HEK293 (cell line): ENCODE measurements at regions not wholly inside any gene's neighbourhood (a gene's known extent, or its start where the extent isn't known, plus 50 kb on each side); places are given as distances from the start of the nearest gene placed in this dataset.

Experiments used
- CTCF ChIA-PET: fragments of 350-600 bp; formaldehyde crosslinking; extraction: SDS; loops from one replicate; lab custom pipeline; 2021; ENCODE audit warnings: antibody characterized with exemption; lab: Yijun Ruan, JAX
- POLR2A ChIA-PET: fragments of 300-600 bp; formaldehyde crosslinking; extraction: SDS; loops from one replicate; lab custom pipeline; 2020; ENCODE audit warnings: antibody characterized with exemption, inconsistent platforms; lab: Yijun Ruan, JAX
- H3K27ac ChIP-seq: fragments of 200-500 bp; sonication (Bioruptor generic); 2 replicates; pipeline ENCODE4 v1.5.1; 2014; ENCODE audit warnings: low read depth, low read length, control low read depth, inconsistent platforms; ENCODE audit errors: extremely low read depth
- H3K36me3 ChIP-seq, 2 experiments: fragments of 200-500 bp in 1 of 2; sonication (Bioruptor generic) in 1 of 2; 1 replicate in 1 of 2; 2 replicates in 1 of 2; pipeline ENCODE4 v1.5.1; 2014 to 2017; ENCODE audit warnings: inconsistent platforms in 2 of 2, low read length in 2 of 2; ENCODE audit not compliant: control insufficient read depth in 2 of 2, insufficient read depth in 1 of 2
- H3K4me1 ChIP-seq: fragments of 200-500 bp; sonication (Bioruptor generic); 2 replicates; pipeline ENCODE4 v1.5.1; 2014; ENCODE audit warnings: mild to moderate bottlenecking, low read length, inconsistent platforms; ENCODE audit not compliant: control insufficient read depth, insufficient read depth
- H3K4me3 ChIP-seq: 2 replicates; pipeline ENCODE4 v1.5.1; 2011; ENCODE audit warnings: low read depth, mild to moderate bottlenecking, control low read depth, low read length, moderate library complexity
- H3K9me3 ChIP-seq: fragments of 200-500 bp; sonication (Bioruptor generic); 2 replicates; pipeline ENCODE4 v1.5.1; 2014; ENCODE audit warnings: low read depth, low read length, inconsistent platforms; ENCODE audit not compliant: control insufficient read depth, insufficient read depth
- BCL11A ChIP-seq: fragments of 450-650 bp; formaldehyde crosslinking; IDR thresholded peaks from 2 replicates; pipeline ENCODE4 v1.5.1; 2016; ENCODE audit warnings: low read depth, missing biosample characterization, missing genetic modification characterization
- GLI4 ChIP-seq: fragments of 450-650 bp; formaldehyde crosslinking; IDR thresholded peaks from 2 replicates; pipeline ENCODE4 v1.5.1; 2016; ENCODE audit warnings: missing biosample characterization, missing genetic modification characterization
- HOXA7 ChIP-seq: sonication (generic); formaldehyde crosslinking; IDR thresholded peaks from 2 replicates; pipeline ENCODE4 v1.8.1; 2022; ENCODE audit warnings: missing genetic modification reagents, borderline replicate concordance
- SP7 ChIP-seq: fragments of 450-650 bp; formaldehyde crosslinking; IDR thresholded peaks from 2 replicates; pipeline ENCODE4 v1.5.1; 2016; ENCODE audit warnings: missing biosample characterization, missing genetic modification characterization
- TRIM28 ChIP-seq: IDR thresholded peaks from 2 replicates; pipeline ENCODE4 v1.6.1; 2011; ENCODE audit warnings: low read length, control low read depth, borderline replicate concordance
- YY2 ChIP-seq: fragments of 450-650 bp; formaldehyde crosslinking; IDR thresholded peaks from 2 replicates; pipeline ENCODE4 v1.5.1; 2016; ENCODE audit warnings: missing biosample characterization, missing genetic modification characterization
- ZBTB20 ChIP-seq: fragments of 450-650 bp; formaldehyde crosslinking; IDR thresholded peaks from 2 replicates; pipeline ENCODE4 v1.5.1; 2016; ENCODE audit warnings: missing biosample characterization, missing genetic modification characterization
- ZBTB21 ChIP-seq: fragments of 450-650 bp; formaldehyde crosslinking; IDR thresholded peaks from 2 replicates; pipeline ENCODE4 v1.5.1; 2017; ENCODE audit warnings: missing biosample characterization, missing genetic modification characterization
- ZBTB8A ChIP-seq: fragments of 450-650 bp; formaldehyde crosslinking; IDR thresholded peaks from 2 replicates; pipeline ENCODE4 v1.5.1; 2016; ENCODE audit warnings: missing biosample characterization, missing genetic modification characterization
- ZNF157 ChIP-seq: fragments of 450-650 bp; formaldehyde crosslinking; IDR thresholded peaks from 2 replicates; pipeline ENCODE4 v1.5.1; 2016; ENCODE audit warnings: missing biosample characterization, missing genetic modification characterization
- ZNF19 ChIP-seq: fragments of 450-650 bp; formaldehyde crosslinking; IDR thresholded peaks from 2 replicates; pipeline ENCODE4; 2016; ENCODE audit warnings: missing biosample characterization, missing genetic modification characterization, low read depth
- ZNF223 ChIP-seq: fragments of 450-650 bp; formaldehyde crosslinking; IDR thresholded peaks from 2 replicates; pipeline ENCODE4 v1.5.1; 2016; ENCODE audit warnings: missing biosample characterization, missing genetic modification characterization
- ZNF24 ChIP-seq: fragments of 450-650 bp; formaldehyde crosslinking; IDR thresholded peaks from 2 replicates; pipeline ENCODE4 v1.5.1; 2016; ENCODE audit warnings: missing biosample characterization, missing genetic modification characterization
- ZNF341 ChIP-seq: fragments of 450-650 bp; formaldehyde crosslinking; IDR thresholded peaks from 2 replicates; pipeline ENCODE4; 2016; ENCODE audit warnings: low read depth, missing biosample characterization, missing genetic modification characterization
- ZNF394 ChIP-seq: fragments of 450-650 bp; formaldehyde crosslinking; IDR thresholded peaks from 2 replicates; pipeline ENCODE4 v1.5.1; 2016; ENCODE audit warnings: missing biosample characterization, missing genetic modification characterization, mild to moderate bottlenecking, moderate library complexity, borderline replicate concordance
- ZNF404 ChIP-seq: fragments of 450-650 bp; formaldehyde crosslinking; IDR thresholded peaks from 2 replicates; pipeline ENCODE4 v1.5.1; 2017; ENCODE audit warnings: missing biosample characterization, missing genetic modification characterization
- ZNF423 ChIP-seq: fragments of 450-650 bp; formaldehyde crosslinking; IDR thresholded peaks from 2 replicates; pipeline ENCODE4 v1.5.1; 2016; ENCODE audit warnings: missing biosample characterization, missing genetic modification characterization
- ZNF473 ChIP-seq: fragments of 450-650 bp; formaldehyde crosslinking; IDR thresholded peaks from 2 replicates; pipeline ENCODE4 v1.5.1; 2017; ENCODE audit warnings: missing biosample characterization, missing genetic modification characterization
- ZNF544 ChIP-seq: fragments of 450-650 bp; formaldehyde crosslinking; IDR thresholded peaks from 2 replicates; pipeline ENCODE4 v1.5.0; 2017; ENCODE audit warnings: missing biosample characterization, missing genetic modification characterization
- ZNF548 ChIP-seq: fragments of 450-650 bp; formaldehyde crosslinking; IDR thresholded peaks from 2 replicates; pipeline ENCODE4 v1.5.1; 2016; ENCODE audit warnings: missing biosample characterization, missing genetic modification characterization
- ZNF561 ChIP-seq: fragments of 450-650 bp; IDR thresholded peaks from 2 replicates; pipeline ENCODE4 v1.5.1; 2018; ENCODE audit warnings: missing biosample characterization, missing genetic modification characterization, borderline replicate concordance
- ZNF600 ChIP-seq: fragments of 450-650 bp; formaldehyde crosslinking; IDR thresholded peaks from 2 replicates; pipeline ENCODE4 v1.5.1; 2016; ENCODE audit warnings: missing biosample characterization, missing genetic modification characterization
- ZNF629 ChIP-seq: fragments of 450-650 bp; formaldehyde crosslinking; IDR thresholded peaks from 2 replicates; pipeline ENCODE4 v1.5.1; 2017; ENCODE audit warnings: missing biosample characterization, missing genetic modification characterization
- ZNF843 ChIP-seq: fragments of 450-650 bp; formaldehyde crosslinking; IDR thresholded peaks from 2 replicates; pipeline ENCODE4 v1.5.1; 2016; ENCODE audit warnings: missing biosample characterization, missing genetic modification characterization
- ZSCAN23 ChIP-seq: fragments of 450-650 bp; formaldehyde crosslinking; IDR thresholded peaks from 2 replicates; pipeline ENCODE4 v1.5.1; 2016; ENCODE audit warnings: missing biosample characterization, missing genetic modification characterization
- TF ChIP-seq, protein P1 (sequence below): fragments of 450-650 bp; formaldehyde crosslinking; conservative IDR thresholded peaks from 2 replicates; pipeline ENCODE4 v1.5.1; 2016; ENCODE audit warnings: low read depth, missing biosample characterization, missing genetic modification characterization

DNA sequence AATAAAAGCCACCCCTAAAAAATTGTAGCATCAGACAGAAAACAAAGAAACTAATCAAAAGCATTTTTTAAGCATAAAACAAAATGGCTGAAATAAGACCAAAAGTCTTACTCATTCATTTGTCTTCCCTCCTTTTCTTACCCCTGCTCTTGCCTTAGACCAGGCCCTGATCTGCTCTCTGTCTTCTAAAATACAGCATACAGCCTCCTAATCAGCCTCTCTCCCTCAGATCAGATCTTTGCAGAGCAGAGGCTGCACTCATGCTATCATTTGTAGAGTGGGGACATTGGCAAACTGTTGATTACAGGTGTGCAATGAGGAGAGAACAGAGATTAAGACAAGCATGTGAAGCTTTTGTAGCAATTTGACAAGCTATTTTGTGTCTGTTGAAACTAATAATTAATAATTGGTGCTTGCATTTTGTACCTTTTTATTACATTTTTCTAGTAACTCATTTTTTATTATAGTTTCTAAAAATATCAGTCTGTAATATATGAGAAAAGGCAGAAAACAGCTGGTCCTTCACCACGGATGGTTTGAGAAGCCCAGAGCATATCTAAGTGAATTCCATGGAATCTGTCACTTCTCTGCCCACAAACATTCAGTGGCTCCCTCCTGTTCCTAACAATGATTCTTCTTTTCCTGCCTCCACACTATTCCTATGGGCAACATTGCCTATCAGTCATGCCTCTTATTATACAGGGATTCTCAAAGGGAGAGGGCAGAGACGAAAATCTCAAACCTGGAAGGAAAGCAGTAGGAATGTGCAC is 286.2 kb upstream of the STT3B start:
- Histone ChIP-seq H3K4me1 (no peaks in the 10 kb centered on the region), H3K36me3 (no peaks in the 10 kb centered on the region), H3K9me3 (no peaks in the 10 kb centered on the region), H3K4me3 (no peak overlapping the region), H3K27ac (no peak overlapping the region)
- POLR2A ChIA-PET, result no interaction called here
- CTCF ChIA-PET, result interaction anchor here (0.5 kb wide), 1 partner anchor 19 kb away, joined by 3 read pairs; no protein-coding TSS in a partner anchor
- no peak for TF ChIP-seq ZNF544 (tag by site-specific recombination)

DNA sequence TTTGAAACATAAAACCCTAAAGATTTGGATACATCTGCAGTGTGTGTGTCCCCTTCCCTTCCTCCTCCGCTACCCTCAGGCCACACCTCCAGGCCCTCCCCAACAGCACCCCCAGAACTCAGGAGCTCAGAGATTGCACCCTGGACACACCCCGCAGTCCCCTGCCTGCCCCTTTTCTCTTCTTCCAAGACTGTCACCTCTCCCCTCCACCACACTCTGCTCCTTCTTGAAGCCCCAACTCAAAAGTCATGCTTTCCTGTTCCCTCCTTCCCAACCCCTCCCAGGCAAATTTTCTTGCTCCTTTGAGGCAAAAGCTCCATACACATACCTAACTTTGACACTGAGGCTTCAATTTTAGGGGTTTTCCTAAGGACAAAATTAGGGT is 285.7 kb upstream of the STT3B start:
- CTCF ChIA-PET, result interaction anchor here (0.5 kb wide), 1 partner anchor 20 kb away, joined by 3 read pairs; no protein-coding TSS in a partner anchor

DNA sequence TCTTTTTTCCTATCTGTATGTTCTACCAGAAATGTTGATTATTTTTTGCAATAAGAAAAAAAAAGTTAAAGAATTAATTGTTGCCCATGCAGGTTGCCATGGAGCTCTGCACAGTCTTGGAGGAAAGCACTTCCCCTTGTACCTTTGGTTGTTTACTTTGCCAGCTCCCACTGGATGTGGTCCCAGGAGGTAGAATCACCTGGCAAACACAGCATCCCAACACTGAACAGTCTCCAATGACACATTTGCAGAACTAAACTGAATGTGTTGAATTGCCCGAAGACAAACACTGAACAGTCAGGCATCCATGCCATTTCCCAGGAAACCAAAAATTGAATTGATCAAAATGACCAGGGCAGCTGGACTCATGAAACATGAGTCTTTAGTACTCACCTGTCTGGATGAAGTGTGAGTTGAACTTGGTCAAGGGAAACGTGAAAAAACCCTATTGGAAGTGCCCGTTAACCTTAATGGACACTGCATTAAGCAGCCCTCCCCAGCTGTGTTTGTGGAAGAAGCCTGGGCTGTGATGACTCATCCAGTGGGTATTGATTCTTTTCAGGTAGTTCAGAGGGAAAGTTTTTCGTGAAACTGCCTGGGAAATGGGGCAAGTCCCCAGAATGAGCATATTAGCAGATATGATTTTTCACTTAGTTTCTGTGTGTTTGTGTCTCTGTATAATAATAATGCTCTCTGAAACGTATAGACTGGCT is 284.7 kb upstream of the STT3B start:
- TF ChIP-seq ZNF24, result no peak
- TF ChIP-seq ZBTB20, result 0 out of 2 replicates have a peak, but pooled peaks have one; percentile 24
- TF ChIP-seq, protein P1, sequence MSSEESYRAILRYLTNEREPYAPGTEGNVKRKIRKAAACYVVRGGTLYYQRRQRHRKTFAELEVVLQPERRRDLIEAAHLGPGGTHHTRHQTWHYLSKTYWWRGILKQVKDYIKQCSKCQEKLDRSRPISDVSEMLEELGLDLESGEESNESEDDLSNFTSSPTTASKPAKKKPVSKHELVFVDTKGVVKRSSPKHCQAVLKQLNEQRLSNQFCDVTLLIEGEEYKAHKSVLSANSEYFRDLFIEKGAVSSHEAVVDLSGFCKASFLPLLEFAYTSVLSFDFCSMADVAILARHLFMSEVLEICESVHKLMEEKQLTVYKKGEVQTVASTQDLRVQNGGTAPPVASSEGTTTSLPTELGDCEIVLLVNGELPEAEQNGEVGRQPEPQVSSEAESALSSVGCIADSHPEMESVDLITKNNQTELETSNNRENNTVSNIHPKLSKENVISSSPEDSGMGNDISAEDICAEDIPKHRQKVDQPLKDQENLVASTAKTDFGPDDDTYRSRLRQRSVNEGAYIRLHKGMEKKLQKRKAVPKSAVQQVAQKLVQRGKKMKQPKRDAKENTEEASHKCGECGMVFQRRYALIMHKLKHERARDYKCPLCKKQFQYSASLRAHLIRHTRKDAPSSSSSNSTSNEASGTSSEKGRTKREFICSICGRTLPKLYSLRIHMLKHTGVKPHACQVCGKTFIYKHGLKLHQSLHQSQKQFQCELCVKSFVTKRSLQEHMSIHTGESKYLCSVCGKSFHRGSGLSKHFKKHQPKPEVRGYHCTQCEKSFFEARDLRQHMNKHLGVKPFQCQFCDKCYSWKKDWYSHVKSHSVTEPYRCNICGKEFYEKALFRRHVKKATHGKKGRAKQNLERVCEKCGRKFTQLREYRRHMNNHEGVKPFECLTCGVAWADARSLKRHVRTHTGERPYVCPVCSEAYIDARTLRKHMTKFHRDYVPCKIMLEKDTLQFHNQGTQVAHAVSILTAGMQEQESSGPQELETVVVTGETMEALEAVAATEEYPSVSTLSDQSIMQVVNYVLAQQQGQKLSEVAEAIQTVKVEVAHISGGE (tag by site-specific recombination), result no peak
- Histone ChIP-seq H3K4me1 (no peaks in the 10 kb centered on the region), H3K27ac (no peak overlapping the region), H3K36me3 (no peaks in the 10 kb centered on the region), H3K9me3 (no peaks in the 10 kb centered on the region), H3K4me3 (no peak overlapping the region)
- ChIA-PET POLR2A (no interaction called here), CTCF (no interaction called here)

More for the DNA sequence above, 285.7 kb upstream of the STT3B start:
- no peaks in the 10 kb centered on the region for H3K36me3 ChIP-seq
- no peak overlapping the region for H3K27ac ChIP-seq
- no peak for TF ChIP-seq ZNF561
- TF ChIP-seq ZBTB8A (tag by site-specific recombination), result no peak
- no peak for TF ChIP-seq SP7 (tag by site-specific recombination)
- TF ChIP-seq ZNF404 (tag by site-specific recombination), result no peak
- no peak for TF ChIP-seq YY2
- no peak for TF ChIP-seq TRIM28
- TF ChIP-seq ZNF629 (tag by site-specific recombination), result no peak
- TF ChIP-seq ZNF600 (tag by site-specific recombination), result no peak
- H3K9me3 ChIP-seq, result no peaks in the 10 kb centered on the region
- POLR2A ChIA-PET, result no interaction called here
- no peaks in the 10 kb centered on the region for H3K4me1 ChIP-seq
- H3K4me3 ChIP-seq, result no peak overlapping the region

DNA sequence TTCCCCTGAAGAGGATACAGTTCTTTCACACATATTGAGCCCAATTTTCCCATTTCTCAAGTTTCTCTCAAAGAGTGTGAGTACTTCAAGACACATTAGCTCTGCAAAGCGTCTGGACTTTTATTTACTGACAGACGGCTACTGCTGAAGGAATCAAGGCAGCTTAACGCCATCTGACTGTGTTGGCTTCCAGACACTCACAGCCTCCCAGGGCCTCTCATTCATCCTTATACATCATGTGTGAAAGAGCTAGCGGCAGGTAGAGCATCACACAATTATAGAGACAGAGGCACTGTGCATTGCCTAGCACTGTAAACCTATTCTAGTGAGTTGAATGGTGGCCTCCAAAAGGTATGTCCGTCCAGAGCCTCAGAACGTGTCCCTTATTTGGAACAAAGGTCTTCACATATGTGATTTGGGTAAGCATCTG is 284.1 kb upstream of the STT3B start:
- ChIA-PET POLR2A (no interaction called here), CTCF (no interaction called here)
- Histone ChIP-seq H3K27ac (no peak overlapping the region), H3K9me3 (no peaks in the 10 kb centered on the region), H3K4me3 (no peak overlapping the region), H3K4me1 (no peaks in the 10 kb centered on the region), H3K36me3 (no peaks in the 10 kb centered on the region)
- TF ChIP-seq BCL11A (tag by site-specific recombination) (no peak), ZNF157 (tag by site-specific recombination) (no peak), ZBTB21 (tag by site-specific recombination) (no peak), GLI4 (tag by site-specific recombination) (no peak), ZSCAN23 (no peak), ZNF473 (tag by site-specific recombination) (no peak), ZNF341 (tag by site-specific recombination) (no peak), ZNF223 (no peak), ZNF843 (no peak), ZNF423 (no peak), ZNF548 (no peak), ZBTB20 (no peak), HOXA7 (CRISPR knock-in tag) (no peak), ZNF394 (tag by site-specific recombination) (no peak), ZNF19 (tag by site-specific recombination) (no peak), ZBTB8A (tag by site-specific recombination) (no peak)
